HepG2 (cell line): ENCODE measurements at regions not wholly inside any gene's neighbourhood (a gene's known extent, or its start where the extent isn't known, plus 50 kb on each side); places are given as distances from the start of the nearest gene placed in this dataset.

Experiments used
- ATAC-seq: fragments of 200-7000 bp; cut with Tn5 transposase; 3 replicates; pipeline ENCODE4 v1.9.1; 2020; ENCODE audit warnings: mild to moderate bottlenecking, moderate library complexity
- BruUV-seq: library from RNA; stranded (reverse); fragments of 400-500 nt; replicated peaks from 2 replicates; lab custom pipeline; 2021; lab: Mats Ljungman, UMichigan
- CTCF ChIA-PET: fragments of 300-600 bp; formaldehyde crosslinking; extraction: SDS; loops from one replicate; lab custom pipeline; 2021; ENCODE audit warnings: low total read pairs, inconsistent platforms, low intra/inter-chr PET ratio; lab: Yijun Ruan, JAX
- POLR2A ChIA-PET: fragments of 350-600 bp; sonication (Branson Sonifier 250); formaldehyde crosslinking; loops from one replicate; lab custom pipeline; 2020; ENCODE audit warnings: antibody characterized with exemption, inconsistent platforms; lab: Yijun Ruan, JAX
- DNase-seq: peaks from one replicate; pipeline ENCODE4 v3.0.0-alpha.2; 2015; ENCODE audit warnings: low spot score
- FAIRE-seq: peaks from 3 replicates; lab custom pipeline; 2011; peaks lifted over from hg19 to GRCh38; lab: Jason Lieb, UNC
- H2AFZ ChIP-seq: one replicate; pipeline ENCODE4 v1.6.1; 2011; ENCODE audit warnings: low read length, inconsistent platforms
- H3K27ac ChIP-seq: fragments of 300-600 bp; 3 replicates; pipeline ENCODE4 v1.8.0; 2011; ENCODE audit warnings: mixed run types, mild to moderate bottlenecking, mixed read lengths, low read length, inconsistent platforms; ENCODE audit not compliant: insufficient read depth; ENCODE audit errors: extremely low read length
- H3K27me3 ChIP-seq, 2 experiments: fragments of 200-600 bp in 1 of 2; 2 replicates in 1 of 2; 3 replicates in 1 of 2; pipeline versions ENCODE4 v1.6.0 to v1.8.0; 2011; ENCODE audit warnings: low read length in 2 of 2, mild to moderate bottlenecking in 2 of 2, moderate library complexity in 2 of 2, inconsistent platforms in 1 of 2; ENCODE audit not compliant: insufficient read depth in 2 of 2, control insufficient read depth in 1 of 2
- H3K36me3 ChIP-seq, 2 experiments: fragments of 200-600 bp in 1 of 2; replicated peaks in 1 of 2; 2 replicates in 1 of 2; 3 replicates in 1 of 2; pipeline versions ENCODE4 v1.5.1 to v1.8.0; 2011; ENCODE audit warnings: low read length in 2 of 2, inconsistent platforms in 1 of 2; ENCODE audit not compliant: insufficient read depth in 2 of 2, control insufficient read depth in 1 of 2
- H3K4me1 ChIP-seq: 2 replicates; pipeline ENCODE4 v1.5.1; 2012; ENCODE audit warnings: low read length, inconsistent platforms; ENCODE audit not compliant: insufficient read depth
- H3K4me2 ChIP-seq: 2 replicates; pipeline ENCODE4 v1.6.0; 2011; ENCODE audit warnings: low read depth, low read length, inconsistent platforms
- H3K4me3 ChIP-seq, 3 experiments: fragments of 200-600 bp in 1 of 3; sonication (generic), shearing (Covaris generic) in 1 of 3; replicated peaks in 1 of 3; 2 replicates each; pipeline ENCODE4 v1.5.1; 2011 to 2016; ENCODE audit warnings: low read length in 3 of 3, inconsistent platforms in 2 of 3, low read depth in 2 of 3, mild to moderate bottlenecking in 2 of 3, control low read depth in 1 of 3, mixed read lengths in 1 of 3; ENCODE audit not compliant: insufficient read depth in 1 of 3
- H3K79me2 ChIP-seq: one replicate; pipeline ENCODE4 v1.6.1; 2011; ENCODE audit warnings: low read length, inconsistent platforms; ENCODE audit not compliant: insufficient read depth
- H3K9ac ChIP-seq: 2 replicates; pipeline ENCODE4 v1.6.0; 2011; ENCODE audit warnings: mild to moderate bottlenecking, low read depth, low read length, inconsistent platforms; ENCODE audit not compliant: insufficient read depth
- H3K9me3 ChIP-seq: 2 replicates; pipeline ENCODE4 v1.5.1; 2012; ENCODE audit warnings: mild to moderate bottlenecking, low read length
- H4K20me1 ChIP-seq: 2 replicates; pipeline ENCODE4 v1.6.0; 2011; ENCODE audit warnings: inconsistent platforms, mild to moderate bottlenecking, low read length, moderate library complexity; ENCODE audit not compliant: insufficient read depth
- ARNTL ChIP-seq: sonication (generic); formaldehyde crosslinking; IDR thresholded peaks from 2 replicates; pipeline ENCODE4 v1.4.0; 2020; ENCODE audit warnings: mild to moderate bottlenecking, missing genetic modification reagents
- ASH2L ChIP-seq: fragments of 300-600, 200-600 bp; sonication (generic); IDR thresholded peaks from 2 replicates; pipeline ENCODE4 v1.7.0; 2017; ENCODE audit warnings: low read depth, mild to moderate bottlenecking, moderate library complexity, mixed read lengths, low read length; ENCODE audit not compliant: insufficient read length
- KDM2A ChIP-seq: sonication (generic); formaldehyde crosslinking; IDR thresholded peaks from 2 replicates; pipeline ENCODE4 v1.4.0; 2020; ENCODE audit warnings: low read depth, missing genetic modification reagents, borderline replicate concordance
- MAFG ChIP-seq: sonication (generic); formaldehyde crosslinking; IDR thresholded peaks from 2 replicates; pipeline ENCODE4 v1.5.1; 2020; ENCODE audit warnings: mild to moderate bottlenecking, missing genetic modification reagents
- MIER2 ChIP-seq: IDR thresholded peaks from 2 replicates; pipeline ENCODE4 v1.6.1; 2016; ENCODE audit warnings: missing biosample characterization, missing genetic modification reagents
- MIXL1 ChIP-seq: IDR thresholded peaks from 2 replicates; pipeline ENCODE4 v1.6.1; 2016
- NFE2L2 ChIP-seq: fragments of 150-350 bp; IDR thresholded peaks from 2 replicates; pipeline ENCODE4 v1.6.1; 2014; ENCODE audit warnings: low read length
- RAD51 ChIP-seq: fragments of 450-650 bp; IDR thresholded peaks from 2 replicates; pipeline ENCODE4 v1.6.1; 2016; ENCODE audit warnings: borderline replicate concordance
- SATB2 ChIP-seq: sonication (generic); formaldehyde crosslinking; IDR thresholded peaks from 2 replicates; pipeline ENCODE4 v1.5.0; 2020; ENCODE audit warnings: missing genetic modification reagents
- YEATS4 ChIP-seq: sonication (generic); formaldehyde crosslinking; IDR thresholded peaks from 2 replicates; pipeline ENCODE4 v1.4.0; 2020; ENCODE audit warnings: missing genetic modification reagents, borderline replicate concordance
- ZBTB7B ChIP-seq: sonication (generic); formaldehyde crosslinking; IDR thresholded peaks from 2 replicates; pipeline ENCODE4 v1.4.0; 2020; ENCODE audit warnings: missing genetic modification reagents
- ZEB1 ChIP-seq: IDR thresholded peaks from 2 replicates; pipeline ENCODE4 v1.6.1; 2012; ENCODE audit warnings: mild to moderate bottlenecking, low read depth, inconsistent platforms; ENCODE audit not compliant: insufficient replicate concordance
- ZNF749 ChIP-seq: sonication (generic); formaldehyde crosslinking; IDR thresholded peaks from 2 replicates; pipeline ENCODE4 v1.8.0; 2022; ENCODE audit warnings: mild to moderate bottlenecking, missing genetic modification reagents, moderate library complexity, borderline replicate concordance
- WGBS: methylation state at CpG from one replicate; pipeline ENCODE4 v1.1.6; 2017; ENCODE audit warnings: low lambda C conversion rate; 5-methylcytosine and 5-hydroxymethylcytosine counted together
- in situ Hi-C: cut with HindIII; loops from 2 replicates; pipeline ENCODE4 v1.10.0; 2017; ENCODE audit warnings: low pct_unique_long_range_greater_than_20kb; ENCODE audit not compliant: extremely low pct_ligation_motif_present
- intact Hi-C: fragments of 100-400 bp; cut with micrococcal nuclease; formaldehyde crosslinking; loops from one replicate; pipeline ENCODE4 v1.10.0; 2022; ENCODE audit not compliant: unreplicated experiment
- TF ChIP-seq, protein P1 (sequence below): sonication (generic); formaldehyde crosslinking; IDR thresholded peaks from 2 replicates; pipeline ENCODE4 v1.9.0; 2022; ENCODE audit warnings: missing genetic modification reagents, mild to moderate bottlenecking, borderline replicate concordance
- TF ChIP-seq, protein P2 (sequence below): sonication (generic); formaldehyde crosslinking; IDR thresholded peaks from 2 replicates; pipeline ENCODE4 v1.5.0; 2020; ENCODE audit warnings: missing genetic modification reagents, mild to moderate bottlenecking, borderline replicate concordance

DNA sequence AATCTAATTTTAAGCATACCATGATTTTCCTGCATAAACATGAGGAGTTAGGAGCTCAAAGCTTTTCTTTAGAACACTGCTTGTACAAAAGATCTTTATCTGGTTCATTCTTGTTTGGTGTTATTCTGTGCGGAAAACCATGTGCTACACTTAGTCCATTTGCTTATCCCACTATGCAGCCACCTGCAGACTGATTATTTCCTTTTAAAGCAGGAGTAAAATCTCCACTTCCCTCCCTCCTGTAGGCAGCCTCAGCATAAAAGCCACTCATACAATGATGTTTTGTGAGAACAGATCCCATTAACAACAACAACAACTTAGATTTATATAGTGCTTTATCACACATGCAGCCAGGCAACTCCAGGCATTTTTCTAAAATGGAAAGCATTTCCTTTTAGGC lies 355.3 kb upstream of the NEGR1 start (continued):
- TF ChIP-seq, protein P1, sequence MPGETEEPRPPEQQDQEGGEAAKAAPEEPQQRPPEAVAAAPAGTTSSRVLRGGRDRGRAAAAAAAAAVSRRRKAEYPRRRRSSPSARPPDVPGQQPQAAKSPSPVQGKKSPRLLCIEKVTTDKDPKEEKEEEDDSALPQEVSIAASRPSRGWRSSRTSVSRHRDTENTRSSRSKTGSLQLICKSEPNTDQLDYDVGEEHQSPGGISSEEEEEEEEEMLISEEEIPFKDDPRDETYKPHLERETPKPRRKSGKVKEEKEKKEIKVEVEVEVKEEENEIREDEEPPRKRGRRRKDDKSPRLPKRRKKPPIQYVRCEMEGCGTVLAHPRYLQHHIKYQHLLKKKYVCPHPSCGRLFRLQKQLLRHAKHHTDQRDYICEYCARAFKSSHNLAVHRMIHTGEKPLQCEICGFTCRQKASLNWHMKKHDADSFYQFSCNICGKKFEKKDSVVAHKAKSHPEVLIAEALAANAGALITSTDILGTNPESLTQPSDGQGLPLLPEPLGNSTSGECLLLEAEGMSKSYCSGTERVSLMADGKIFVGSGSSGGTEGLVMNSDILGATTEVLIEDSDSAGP (CRISPR knock-in tag), result no peak
- TF ChIP-seq ARNTL (CRISPR knock-in tag) (no peak), ASH2L (no peak), KDM2A (CRISPR knock-in tag) (no peak), RAD51 (no peak), NFE2L2 (no peak), YEATS4 (CRISPR knock-in tag) (no peak), ZNF749 (no peak), SATB2 (CRISPR knock-in tag) (no peak), MIXL1 (CRISPR knock-in tag) (no peak), ZBTB7B (CRISPR knock-in tag) (no peak)
- TF ChIP-seq, protein P2, sequence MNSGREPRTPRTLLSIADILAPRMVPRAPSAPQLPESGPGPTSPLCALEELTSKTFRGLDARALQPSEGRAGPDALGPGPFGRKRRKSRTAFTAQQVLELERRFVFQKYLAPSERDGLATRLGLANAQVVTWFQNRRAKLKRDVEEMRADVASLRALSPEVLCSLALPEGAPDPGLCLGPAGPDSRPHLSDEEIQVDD (CRISPR knock-in tag), result no peak

DNA sequence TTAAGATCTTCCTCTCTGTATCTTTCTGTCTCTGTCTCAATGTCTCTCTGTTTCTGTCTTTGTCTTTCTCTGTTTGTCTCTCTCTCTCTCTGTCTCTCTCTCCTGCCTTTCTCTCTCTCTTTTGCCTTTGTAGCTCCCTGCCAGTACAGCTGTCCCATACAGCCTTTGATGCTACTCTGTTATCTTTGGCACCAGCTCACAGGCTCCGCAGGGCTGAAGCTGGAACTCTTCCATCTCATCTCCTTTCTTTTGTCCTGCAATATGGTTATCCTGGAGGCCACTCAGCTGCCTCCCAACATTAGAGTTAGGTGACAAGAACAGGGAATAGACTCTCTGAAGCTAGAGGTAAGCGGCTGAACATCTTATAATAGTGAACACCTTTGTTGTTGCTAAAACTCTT lies 354.3 kb upstream of the NEGR1 start:
- intact Hi-C loops (no loop called here), in situ Hi-C loops (no loop called here)
- POLR2A ChIA-PET, result no interaction called here
- Histone ChIP-seq H3K79me2 (no peaks in the 10 kb centered on the region), H3K27me3 (no peaks in the 10 kb centered on the region), H3K27ac (no peak overlapping the region), H3K9me3 (peaks cover 2% of the 10 kb centered on the region; the same call in 1 of the 2 replicates), H3K9ac (no peak overlapping the region), H3K4me1 (no peaks in the 10 kb centered on the region), H2AFZ (no peak overlapping the region)
- ATAC-seq (no peak), DNase-seq (no peak), FAIRE-seq (no peak)
- BruUV-seq, result no TSS peak
- CTCF ChIA-PET, result no interaction called here
- WGBS, result 20% methylated on average over 2 of the region's 2 CpGs
- TF ChIP-seq MAFG (CRISPR knock-in tag), result no peak
- TF ChIP-seq MIER2 (CRISPR knock-in tag), result no peak
- no peak for TF ChIP-seq ZEB1
- TF ChIP-seq, all 625 proteins: peak for 0
- Histone ChIP-seq H4K20me1 (no peaks in the 10 kb centered on the region), H3K4me3 (no peak overlapping the region), H3K36me3 (no peaks in the 10 kb centered on the region), H3K4me2 (no peak overlapping the region)
